ENCODE measurements at regions not wholly inside any gene's neighbourhood (a gene's known extent, or its start where the extent isn't known, plus 50 kb on each side); places are given as distances from the start of the nearest gene placed in this dataset.

DNA sequence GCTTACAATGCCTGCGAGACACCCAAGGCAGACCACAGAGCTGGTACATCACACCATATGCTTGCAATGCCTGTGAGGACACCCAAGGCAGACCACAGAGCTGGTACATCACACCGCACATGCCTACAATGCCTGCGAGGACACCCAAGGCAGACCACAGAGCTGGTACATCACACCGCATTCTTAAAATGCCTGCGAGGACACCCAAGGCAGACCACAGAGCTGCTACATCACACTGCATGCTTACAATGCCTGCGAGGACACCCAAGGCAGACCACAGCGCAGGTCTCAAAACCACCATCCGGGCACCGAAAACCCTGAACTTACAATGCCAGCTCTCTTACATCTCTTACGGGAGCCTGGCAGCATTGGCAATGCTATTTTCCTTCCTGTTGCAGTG is 799.6 kb downstream of the GALR1 start:
- H3K4me2 ChIP-seq (ENCODE audit: extremely low read depth, insufficient read depth, low read length) = no peak overlapping the region
- no peak overlapping the region for H2AFZ ChIP-seq (ENCODE audit: low read length)
- no peaks in the 10 kb centered on the region for H3K27me3 ChIP-seq (ENCODE audit: control insufficient read depth, insufficient read depth, low read length)
- DNase-seq (ENCODE audit: low read depth in 2 of 2) = no peak
- H3K27ac ChIP-seq (ENCODE audit: insufficient read depth, low read length) = no peak overlapping the region
- H3K4me3 ChIP-seq (replicated peaks in 1 of 4; ENCODE audit: control extremely low read depth in 1 of 4, insufficient read depth in 1 of 4, low read depth in 3 of 4, low read length in 4 of 4) = no peak overlapping the region
- H4K20me1 ChIP-seq (ENCODE audit: control insufficient read depth, extremely low read depth, insufficient read depth, low read length) = no peaks in the 10 kb centered on the region
- H3K9ac ChIP-seq (ENCODE audit: insufficient read depth, low read length) = no peak overlapping the region
- H3K79me2 ChIP-seq (ENCODE audit: control insufficient read depth, insufficient read depth, low read length) = no peaks in the 10 kb centered on the region
- H3K9me3 ChIP-seq (ENCODE audit: control insufficient read depth, insufficient read depth, low read depth, low read length) = no peaks in the 10 kb centered on the region
- TF ChIP-seq, protein P1, sequence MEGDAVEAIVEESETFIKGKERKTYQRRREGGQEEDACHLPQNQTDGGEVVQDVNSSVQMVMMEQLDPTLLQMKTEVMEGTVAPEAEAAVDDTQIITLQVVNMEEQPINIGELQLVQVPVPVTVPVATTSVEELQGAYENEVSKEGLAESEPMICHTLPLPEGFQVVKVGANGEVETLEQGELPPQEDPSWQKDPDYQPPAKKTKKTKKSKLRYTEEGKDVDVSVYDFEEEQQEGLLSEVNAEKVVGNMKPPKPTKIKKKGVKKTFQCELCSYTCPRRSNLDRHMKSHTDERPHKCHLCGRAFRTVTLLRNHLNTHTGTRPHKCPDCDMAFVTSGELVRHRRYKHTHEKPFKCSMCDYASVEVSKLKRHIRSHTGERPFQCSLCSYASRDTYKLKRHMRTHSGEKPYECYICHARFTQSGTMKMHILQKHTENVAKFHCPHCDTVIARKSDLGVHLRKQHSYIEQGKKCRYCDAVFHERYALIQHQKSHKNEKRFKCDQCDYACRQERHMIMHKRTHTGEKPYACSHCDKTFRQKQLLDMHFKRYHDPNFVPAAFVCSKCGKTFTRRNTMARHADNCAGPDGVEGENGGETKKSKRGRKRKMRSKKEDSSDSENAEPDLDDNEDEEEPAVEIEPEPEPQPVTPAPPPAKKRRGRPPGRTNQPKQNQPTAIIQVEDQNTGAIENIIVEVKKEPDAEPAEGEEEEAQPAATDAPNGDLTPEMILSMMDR (conservative IDR thresholded peaks at IDR 0.05 in 1 of 2, IDR thresholded peaks at IDR 0.05 in 1 of 2; ENCODE audit: low read depth in 1 of 2, low read length in 2 of 2) = no peak
- TF ChIP-seq EZH2 (IDR thresholded peaks at IDR 0.05; ENCODE audit: low read length, missing control alignments) = no peak
- H3K36me3 ChIP-seq (ENCODE audit: control insufficient read depth, insufficient read depth, low read length) = no peaks in the 10 kb centered on the region
- H3K4me1 ChIP-seq (ENCODE audit: control insufficient read depth, extremely low read depth, insufficient read depth, low read length) = no peaks in the 10 kb centered on the region

DNA sequence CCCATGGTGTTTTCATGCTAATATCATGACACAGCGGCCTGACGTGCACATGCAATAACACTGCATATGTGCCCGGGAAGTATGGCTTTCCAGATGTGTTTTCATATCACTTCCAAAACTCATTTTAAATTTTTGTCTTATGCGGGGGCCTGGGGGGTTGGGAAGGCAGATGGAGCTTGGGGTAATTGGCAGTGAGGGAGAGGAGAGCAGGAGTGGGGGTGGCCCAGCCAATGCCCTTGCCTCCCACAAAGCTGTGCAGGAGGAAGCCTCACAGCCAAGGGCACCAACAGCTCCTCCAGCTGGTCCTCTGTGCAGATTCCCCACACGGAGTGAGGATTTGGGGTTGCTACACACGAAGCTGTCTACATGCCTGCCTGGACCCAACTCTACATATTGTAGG is 805.2 kb downstream of the GALR1 start:
- Histone ChIP-seq H3K4me1 (ENCODE audit: control insufficient read depth, extremely low read depth, insufficient read depth, low read length) (no peaks in the 10 kb centered on the region), H3K36me3 (ENCODE audit: control insufficient read depth, insufficient read depth, low read length) (no peaks in the 10 kb centered on the region), H3K27ac (ENCODE audit: insufficient read depth, low read length) (no peak overlapping the region), H3K4me3 (replicated peaks in 1 of 4; ENCODE audit: control extremely low read depth in 1 of 4, insufficient read depth in 1 of 4, low read depth in 3 of 4, low read length in 4 of 4) (no peak overlapping the region), H3K9me3 (ENCODE audit: control insufficient read depth, insufficient read depth, low read depth, low read length) (no peaks in the 10 kb centered on the region), H3K9ac (ENCODE audit: insufficient read depth, low read length) (no peak overlapping the region), H3K79me2 (ENCODE audit: control insufficient read depth, insufficient read depth, low read length) (no peaks in the 10 kb centered on the region), H3K4me2 (ENCODE audit: extremely low read depth, insufficient read depth, low read length) (no peak overlapping the region), H3K27me3 (ENCODE audit: control insufficient read depth, insufficient read depth, low read length) (no peaks in the 10 kb centered on the region), H2AFZ (ENCODE audit: low read length) (no peak overlapping the region), H4K20me1 (ENCODE audit: control insufficient read depth, extremely low read depth, insufficient read depth, low read length) (no peaks in the 10 kb centered on the region)
- no peak for DNase-seq (ENCODE audit: low read depth in 2 of 2)
- TF ChIP-seq, protein P1 (conservative IDR thresholded peaks at IDR 0.05 in 1 of 2, IDR thresholded peaks at IDR 0.05 in 1 of 2; ENCODE audit: low read depth in 1 of 2, low read length in 2 of 2) = no peak
- TF ChIP-seq EZH2 (IDR thresholded peaks at IDR 0.05; ENCODE audit: low read length, missing control alignments) = no peak

DNA sequence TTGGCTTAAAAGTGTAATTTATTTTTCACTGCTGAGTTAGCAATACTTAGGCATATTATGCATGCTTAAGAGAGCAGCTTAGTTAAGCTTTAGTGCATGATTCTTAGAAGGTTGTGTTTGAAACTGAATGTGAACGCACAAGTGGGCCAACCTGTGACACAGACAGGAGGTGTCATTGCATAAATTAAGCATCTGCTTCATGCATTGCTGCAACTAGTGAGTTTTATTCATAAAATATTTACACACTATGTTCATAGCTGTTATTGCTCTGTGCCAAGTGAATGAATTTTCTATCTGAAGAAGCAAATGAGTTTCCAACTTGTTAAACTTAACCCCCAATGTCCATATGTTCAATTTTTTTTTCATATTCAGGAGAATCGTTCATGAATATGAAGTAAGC is 806.4 kb downstream of the GALR1 start:
- no peak for DNase-seq (ENCODE audit: low read depth in 2 of 2)
- Histone ChIP-seq H3K4me3 (replicated peaks in 1 of 4; ENCODE audit: control extremely low read depth in 1 of 4, insufficient read depth in 1 of 4, low read depth in 3 of 4, low read length in 4 of 4) (no peak overlapping the region), H2AFZ (ENCODE audit: low read length) (no peak overlapping the region), H3K27me3 (ENCODE audit: control insufficient read depth, insufficient read depth, low read length) (no peaks in the 10 kb centered on the region), H3K4me1 (ENCODE audit: control insufficient read depth, extremely low read depth, insufficient read depth, low read length) (no peaks in the 10 kb centered on the region), H3K9me3 (ENCODE audit: control insufficient read depth, insufficient read depth, low read depth, low read length) (no peaks in the 10 kb centered on the region), H4K20me1 (ENCODE audit: control insufficient read depth, extremely low read depth, insufficient read depth, low read length) (no peaks in the 10 kb centered on the region), H3K79me2 (ENCODE audit: control insufficient read depth, insufficient read depth, low read length) (no peaks in the 10 kb centered on the region), H3K27ac (ENCODE audit: insufficient read depth, low read length) (no peak overlapping the region), H3K36me3 (ENCODE audit: control insufficient read depth, insufficient read depth, low read length) (no peaks in the 10 kb centered on the region), H3K9ac (ENCODE audit: insufficient read depth, low read length) (no peak overlapping the region), H3K4me2 (ENCODE audit: extremely low read depth, insufficient read depth, low read length) (no peak overlapping the region)
- TF ChIP-seq, protein P1 (conservative IDR thresholded peaks at IDR 0.05 in 1 of 2, IDR thresholded peaks at IDR 0.05 in 1 of 2; ENCODE audit: low read depth in 1 of 2, low read length in 2 of 2) = no peak
- no peak for TF ChIP-seq EZH2 (IDR thresholded peaks at IDR 0.05; ENCODE audit: low read length, missing control alignments)

Measured in fibroblast of lung (primary cell).